ENCODE measurements at regions not wholly inside any gene's neighbourhood (a gene's known extent, or its start where the extent isn't known, plus 50 kb on each side); places are given as distances from the start of the nearest gene placed in this dataset.

GRCh38 chr5:167122267-167122666 is 1169.2 kb upstream of the WWC1 start:
- TF ChIP-seq EZH2 (IDR thresholded peaks at IDR 0.05; ENCODE audit: borderline replicate concordance, low read length) (no peak), CTCF (IDR thresholded peaks at IDR 0.05; ENCODE audit: low read length) (no peak)
